ENCODE measurements at regions not wholly inside any gene's neighbourhood (a gene's known extent, or its start where the extent isn't known, plus 50 kb on each side); places are given as distances from the start of the nearest gene placed in this dataset.
"Not testable (repeated sequence)": the region's sequence is repeated elsewhere in the genome, so short reads cannot be mapped to it uniquely, and the experiment has no call there.

DNA sequence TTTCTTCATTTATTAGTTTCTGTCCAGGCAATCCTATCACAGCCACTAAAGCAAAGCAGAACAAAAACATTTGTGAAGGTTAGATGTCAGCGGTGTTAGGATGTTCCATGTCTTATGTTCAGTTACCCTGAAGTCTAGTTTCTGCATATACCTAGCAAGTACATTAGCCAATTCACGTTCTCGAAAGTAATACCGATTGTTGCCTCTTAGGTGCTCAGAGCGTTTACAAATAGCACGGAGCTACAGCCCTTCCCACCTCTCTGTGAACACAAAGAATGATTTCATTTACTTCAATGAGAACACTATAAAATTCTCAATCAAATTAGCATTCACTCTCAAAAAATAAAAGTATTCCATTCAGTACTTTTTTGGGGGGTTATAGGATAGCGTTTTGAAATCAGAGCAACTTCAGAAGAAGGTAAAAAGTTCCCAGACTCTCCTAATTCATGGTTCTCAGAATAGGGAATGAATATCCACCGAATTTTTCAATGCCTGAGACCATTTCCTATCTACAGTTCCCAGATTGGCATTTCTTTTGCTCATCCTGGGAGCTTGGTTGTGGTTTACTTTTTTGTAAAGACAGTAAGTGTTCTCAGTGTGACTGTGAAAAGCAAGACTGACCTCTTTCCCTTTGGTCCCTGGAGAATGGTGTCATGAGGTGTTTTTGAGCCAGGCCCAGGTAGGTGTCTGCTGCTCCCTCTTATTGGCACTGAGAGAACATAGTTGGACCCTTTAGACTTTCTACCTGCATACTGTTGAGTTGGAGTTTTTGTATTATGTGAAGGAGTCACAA is 488.0 kb upstream of the RGS6 start:
- DNase-seq, result no peak

- no peak for DNase-seq
These were observed 483.6 kb upstream of the RGS6 start for GRCh38 chr14:71448431-71449315.

DNA sequence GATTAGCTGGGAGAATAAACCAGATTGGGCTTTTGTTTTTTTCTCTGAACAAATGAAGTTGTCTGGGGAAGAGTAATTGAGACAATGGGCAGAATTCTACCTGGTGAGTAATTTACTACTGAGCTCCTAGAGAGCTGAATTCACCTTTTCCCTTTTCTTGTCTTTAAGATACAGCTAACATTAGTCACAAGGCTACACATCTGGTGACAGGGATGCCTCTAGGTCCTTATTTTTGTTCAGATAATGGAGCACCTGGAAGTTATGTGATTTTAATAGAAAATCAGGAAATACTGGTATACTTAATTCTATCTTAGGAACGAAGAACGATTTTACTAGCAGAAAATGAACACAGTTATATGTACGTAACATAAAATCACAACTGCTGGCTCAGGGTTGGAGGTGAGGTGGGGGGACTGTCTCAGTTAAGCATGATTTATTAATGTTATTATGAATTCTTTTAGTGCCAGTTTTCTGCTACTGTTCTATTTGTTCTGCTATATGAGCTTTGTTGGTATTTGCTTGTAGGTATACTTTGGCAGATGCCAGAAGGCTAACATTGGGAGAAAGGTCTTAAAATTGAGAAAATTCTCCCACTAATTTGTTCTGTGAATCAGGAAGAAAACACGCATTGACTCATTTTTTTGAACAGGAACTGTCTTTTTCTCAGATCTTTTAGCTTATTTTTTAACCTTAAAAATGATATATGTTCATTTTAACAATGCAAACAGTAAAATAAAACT is 482.7 kb upstream of the RGS6 start:
- DNase-seq, result no peak

GRCh38 chr14:71451501-71451900 is 480.7 kb upstream of the RGS6 start:
- DNase-seq, result no peak

- DNase-seq, result no peak
These were observed 479.7 kb upstream of the RGS6 start for GRCh38 chr14:71452539-71452938.

DNA sequence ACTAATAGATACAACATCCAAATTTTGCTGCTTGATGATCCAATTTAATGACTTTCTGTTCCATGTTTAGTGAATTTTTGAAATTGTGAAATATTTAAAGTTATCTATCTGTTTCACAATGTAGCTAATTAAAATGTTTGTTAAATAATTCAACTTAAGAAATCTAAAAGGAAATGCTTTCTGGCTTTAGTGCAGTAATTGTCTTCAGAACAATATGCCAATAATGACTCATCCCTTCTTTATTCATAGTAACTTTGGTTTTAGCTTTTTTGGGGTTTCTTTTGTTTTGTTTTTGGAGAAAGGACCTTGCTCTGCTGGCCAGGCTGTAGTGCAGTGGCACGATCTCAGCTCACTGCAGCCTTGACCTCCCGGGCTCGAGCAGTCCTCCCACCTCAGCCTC is 479.2 kb upstream of the RGS6 start:
- no peak for DNase-seq

- DNase-seq, result no peak
These were observed 478.2 kb upstream of the RGS6 start for GRCh38 chr14:71454010-71454409.

DNA sequence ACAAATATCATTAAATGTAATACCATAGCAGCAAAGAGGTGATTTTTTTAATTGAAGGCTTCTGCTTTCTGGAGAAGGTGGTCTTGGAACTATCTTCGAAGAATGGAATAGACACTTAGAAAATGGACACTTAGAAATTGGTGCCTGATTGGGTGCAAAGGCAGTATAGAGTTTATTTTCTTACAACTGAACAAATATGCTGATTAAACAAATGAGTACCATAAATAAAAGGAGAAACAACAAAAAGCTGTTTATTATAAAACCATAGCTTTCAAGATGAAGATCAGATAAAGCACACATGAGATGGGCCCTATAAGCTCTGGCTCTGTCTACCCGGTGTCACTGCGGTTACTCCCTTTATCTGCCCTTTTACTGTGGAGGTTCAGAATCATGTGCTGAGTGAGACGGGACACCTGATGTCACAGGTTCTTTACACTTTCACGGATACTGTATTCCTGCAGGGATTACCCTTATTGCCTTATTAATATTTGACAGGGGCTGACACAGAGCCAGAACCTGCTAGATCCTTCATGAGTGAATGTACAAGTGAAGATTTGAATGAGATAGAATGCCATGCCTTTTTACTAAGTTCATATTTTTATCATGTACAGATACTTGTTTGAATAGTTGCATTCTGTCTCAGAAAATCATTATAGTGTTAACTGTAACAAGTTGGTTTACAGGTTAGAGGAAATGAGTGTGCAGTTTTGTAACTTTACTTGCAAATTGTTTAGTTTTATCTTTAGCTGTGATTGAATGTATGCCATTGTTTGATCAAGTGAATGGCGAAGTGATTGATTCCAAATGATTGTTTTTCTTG is 477.5 kb upstream of the RGS6 start:
- no peak for DNase-seq

DNA sequence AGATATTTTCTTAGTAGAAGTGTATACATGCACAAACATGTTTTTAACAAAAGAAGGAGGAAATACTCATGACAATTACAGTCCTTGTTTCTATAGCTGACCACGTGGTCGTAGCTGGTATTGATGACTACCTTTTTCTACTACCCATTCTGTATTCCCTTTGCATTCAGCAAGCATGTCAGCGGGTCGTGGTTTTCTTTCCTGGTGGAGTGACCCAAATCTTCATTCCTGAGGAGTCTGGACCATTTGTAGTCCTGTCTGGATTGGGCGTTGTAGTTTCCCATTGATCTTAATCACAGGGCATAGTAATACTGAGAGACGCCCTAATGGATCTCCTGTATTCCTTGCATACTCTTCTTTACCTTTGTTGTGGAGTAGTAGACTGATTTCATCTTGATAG is 472.1 kb upstream of the RGS6 start:
- DNase-seq, result no peak

GRCh38 chr14:71461617-71462016 is 470.6 kb upstream of the RGS6 start:
- DNase-seq, result not testable (repeated sequence)

DNA sequence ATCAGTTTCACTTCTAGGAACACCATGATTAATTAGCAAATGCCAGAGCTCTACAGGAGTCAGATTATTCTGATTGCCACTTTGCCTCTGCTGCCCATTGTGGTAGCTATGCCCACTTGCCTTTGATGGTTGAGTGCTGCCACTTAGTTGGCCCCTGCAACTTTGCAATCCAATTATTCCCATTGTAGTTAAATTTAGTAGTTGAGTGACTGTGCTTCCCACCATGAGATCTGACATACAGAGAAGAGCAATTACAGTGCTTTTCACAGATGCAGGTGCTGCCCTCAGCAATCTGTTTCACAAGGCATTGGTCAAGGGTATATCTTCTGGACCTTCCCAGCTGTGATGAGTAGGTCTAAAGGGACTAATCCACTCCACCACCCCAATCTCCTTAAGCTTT is 468.4 kb upstream of the RGS6 start:
- no peak for DNase-seq

DNA sequence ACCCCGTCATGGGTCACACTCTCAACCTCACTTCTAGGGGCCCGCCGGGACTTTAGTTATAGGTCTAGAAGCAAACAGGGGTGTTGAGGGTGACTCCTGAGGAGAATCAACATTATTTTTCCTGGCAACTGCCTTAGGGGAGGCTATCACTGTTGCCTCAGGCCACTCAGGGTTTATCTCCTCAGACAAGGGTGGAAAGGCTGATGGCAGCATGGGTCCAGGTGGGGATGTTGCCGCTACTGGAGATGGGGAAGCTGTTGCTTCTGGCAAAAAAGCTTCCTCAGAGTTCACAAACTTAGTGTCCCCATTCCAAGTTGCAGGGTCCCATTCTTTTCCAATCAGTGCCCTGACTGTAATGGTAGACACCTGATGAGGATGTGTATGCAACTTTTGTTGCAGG is 467.4 kb upstream of the RGS6 start:
- no peak for DNase-seq

- DNase-seq, result no peak
These were observed 466.9 kb upstream of the RGS6 start for GRCh38 chr14:71465316-71465715.

- no peak for DNase-seq
These were observed 466.0 kb upstream of the RGS6 start for GRCh38 chr14:71466251-71466650.

DNA sequence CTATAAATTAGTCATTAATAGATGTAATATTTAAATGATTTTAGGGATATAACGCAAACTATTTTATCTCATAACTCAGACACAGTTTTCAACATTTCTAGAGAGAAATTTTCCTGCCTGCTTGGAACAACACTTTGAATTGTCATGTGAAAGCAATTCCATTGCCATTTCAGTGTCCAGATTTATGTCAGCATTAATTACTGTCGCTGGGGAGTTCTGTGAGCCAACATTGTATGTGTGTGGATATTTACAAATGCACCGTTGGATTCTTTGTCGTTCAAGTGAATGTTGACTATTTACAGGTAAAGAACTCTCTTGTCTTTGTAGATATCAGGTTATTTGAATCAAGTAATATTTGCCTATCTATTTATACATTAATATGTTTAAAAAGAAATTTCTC is 465.3 kb upstream of the RGS6 start:
- DNase-seq, result no peak

DNA sequence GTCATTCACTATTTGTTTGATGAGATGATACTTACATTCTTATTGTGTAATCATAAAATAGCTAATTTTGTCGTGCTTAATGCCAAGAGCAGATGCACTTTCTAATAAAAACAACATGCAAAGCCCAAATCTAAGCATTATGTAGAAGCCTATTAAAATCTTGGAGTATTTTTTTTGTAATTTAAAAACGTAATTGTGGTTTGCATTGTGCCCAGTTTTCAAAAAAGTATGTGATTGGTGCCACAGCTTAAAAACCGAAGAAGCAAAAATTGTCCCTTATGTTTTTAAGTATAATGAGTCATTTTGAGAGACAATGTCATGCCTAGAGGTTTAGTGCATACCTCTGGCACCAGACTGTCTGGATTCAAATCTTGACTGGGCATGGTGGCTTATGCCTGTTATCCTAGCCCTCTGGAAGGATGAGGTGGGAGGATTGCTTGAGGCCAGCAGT is 464.8 kb upstream of the RGS6 start:
- DNase-seq, result no peak

DNA sequence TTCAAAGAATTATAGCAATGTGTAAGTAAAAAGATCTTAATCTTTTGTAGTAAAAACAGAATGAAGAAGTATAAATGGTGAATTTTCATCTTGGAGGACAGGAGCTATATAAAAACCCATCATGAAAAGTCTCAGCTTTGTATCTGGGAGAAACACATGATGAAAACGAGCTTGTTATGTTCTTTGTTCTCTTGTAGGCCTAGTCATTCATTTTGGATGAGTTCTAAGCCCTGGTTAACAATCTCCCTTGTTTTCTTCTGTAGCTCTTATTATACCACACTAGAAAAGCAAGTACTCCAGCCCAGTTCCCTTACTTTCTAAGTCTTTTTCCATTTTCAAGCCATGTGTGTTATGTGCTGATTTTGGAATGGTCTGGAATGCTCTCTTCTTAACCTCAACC is 463.5 kb upstream of the RGS6 start:
- no peak for DNase-seq

GRCh38 chr14:71469643-71470335 is 462.4 kb upstream of the RGS6 start:
- no peak for DNase-seq

DNA sequence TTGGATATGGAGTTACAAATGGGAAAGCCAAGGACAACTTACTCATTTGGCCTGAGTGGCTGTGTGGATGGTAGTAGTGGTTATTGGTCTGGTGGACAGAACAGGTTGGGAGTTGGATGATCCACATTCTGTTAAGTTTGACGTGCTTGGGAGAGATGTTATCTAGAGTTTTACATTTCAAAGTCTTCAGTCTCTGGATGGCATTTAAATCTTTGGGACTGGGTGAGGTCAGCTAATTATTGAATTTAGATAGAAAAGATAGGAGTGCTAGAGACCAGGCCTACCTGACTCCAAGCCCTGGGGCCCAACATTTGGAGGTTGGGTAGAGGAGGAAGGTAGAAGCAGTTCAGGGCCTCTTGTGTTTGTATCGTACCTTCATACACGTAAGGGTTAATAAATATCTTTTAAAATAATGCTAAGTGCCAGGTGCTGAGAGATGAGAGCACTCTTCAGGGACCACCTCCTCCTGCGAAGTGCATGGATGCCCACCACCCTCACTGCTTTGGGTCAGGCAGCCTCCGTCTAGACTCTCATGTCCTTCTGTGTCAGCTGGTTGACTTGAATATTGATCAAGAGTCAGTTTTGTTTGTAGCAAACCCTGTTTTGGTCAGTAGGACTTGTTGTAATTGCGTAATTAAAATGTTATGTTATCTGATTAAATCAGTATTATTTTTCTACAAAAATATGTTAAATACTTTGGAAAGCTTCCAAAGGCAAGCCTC is 460.4 kb upstream of the RGS6 start:
- no peak for DNase-seq

- DNase-seq, result no peak
These were observed 459.6 kb upstream of the RGS6 start for GRCh38 chr14:71472356-71473340.
